Astrocyte (in vitro differentiated cells and primary cell): ENCODE measurements at regions not wholly inside any gene's neighbourhood (a gene's known extent, or its start where the extent isn't known, plus 50 kb on each side); places are given as distances from the start of the nearest gene placed in this dataset.
"Not testable (repeated sequence)": the region's sequence is repeated elsewhere in the genome, so short reads cannot be mapped to it uniquely, and the experiment has no call there.

Source experiments
- DNase-seq: peaks from one replicate; pipeline ENCODE4 v3.0.0-alpha.2; 2010; ENCODE audit warnings: low read depth
- FAIRE-seq: peaks from 2 replicates; lab custom pipeline; 2011; peaks lifted over from hg19 to GRCh38; lab: Jason Lieb, UNC
- H2AFZ ChIP-seq: 2 replicates; pipeline ENCODE4 v1.6.0; 2012; ENCODE audit warnings: low read depth, low read length, inconsistent platforms
- H3K27ac ChIP-seq: 2 replicates; pipeline ENCODE4 v1.5.1; 2011; ENCODE audit warnings: low read depth, low read length, inconsistent platforms
- H3K27me3 ChIP-seq: 2 replicates; pipeline ENCODE4 v1.6.0; 2011; ENCODE audit warnings: low read length, inconsistent platforms; ENCODE audit not compliant: insufficient read depth
- H3K36me3 ChIP-seq: 2 replicates; pipeline ENCODE4 v1.5.1; 2011; ENCODE audit warnings: low read length, inconsistent platforms; ENCODE audit not compliant: insufficient read depth
- H3K4me1 ChIP-seq: 2 replicates; pipeline ENCODE4 v1.5.1; 2011; ENCODE audit warnings: low read length, inconsistent platforms; ENCODE audit not compliant: insufficient read depth
- H3K4me2 ChIP-seq: 2 replicates; pipeline ENCODE4 v1.6.0; 2012; ENCODE audit warnings: low read length, inconsistent platforms
- H3K4me3 ChIP-seq: 2 replicates; pipeline ENCODE4 v1.5.1; 2011; ENCODE audit warnings: low read depth, mild to moderate bottlenecking, low read length, inconsistent platforms; ENCODE audit not compliant: insufficient read depth
- H3K79me2 ChIP-seq: 2 replicates; pipeline ENCODE4 v1.6.0; 2012; ENCODE audit warnings: mild to moderate bottlenecking, low read length, inconsistent platforms; ENCODE audit not compliant: insufficient read depth
- H3K9ac ChIP-seq: 2 replicates; pipeline ENCODE4 v1.6.0; 2012; ENCODE audit warnings: mild to moderate bottlenecking, low read length, inconsistent platforms
- H3K9me3 ChIP-seq: 2 replicates; pipeline ENCODE4 v1.5.1; 2012; ENCODE audit warnings: low read depth, mild to moderate bottlenecking, low read length, inconsistent platforms; ENCODE audit not compliant: insufficient read depth
- H4K20me1 ChIP-seq: 2 replicates; pipeline ENCODE4 v1.6.0; 2012; ENCODE audit warnings: low read length, inconsistent platforms; ENCODE audit not compliant: insufficient read depth
- H3K27ac Mint-ChIP-seq: one replicate; pipeline ENCODE4 v1.8.0; 2021; ENCODE audit warnings: mild to moderate bottlenecking, mixed read lengths; ENCODE audit not compliant: unreplicated experiment
- H3K27me3 Mint-ChIP-seq: one replicate; pipeline ENCODE4 v1.8.0; 2021; ENCODE audit warnings: low read depth, mixed read lengths; ENCODE audit not compliant: unreplicated experiment
- H3K36me3 Mint-ChIP-seq: one replicate; pipeline ENCODE4 v1.8.0; 2021; ENCODE audit warnings: low read depth, mixed read lengths; ENCODE audit not compliant: unreplicated experiment
- H3K4me1 Mint-ChIP-seq: one replicate; pipeline ENCODE4 v1.8.0; 2021; ENCODE audit warnings: low read depth, mixed read lengths; ENCODE audit not compliant: unreplicated experiment
- H3K4me3 Mint-ChIP-seq: one replicate; pipeline ENCODE4 v1.8.0; 2021; ENCODE audit warnings: mild to moderate bottlenecking, moderate library complexity, mixed read lengths; ENCODE audit not compliant: unreplicated experiment
- H3K9me3 Mint-ChIP-seq: one replicate; pipeline ENCODE4 v1.8.0; 2021; ENCODE audit warnings: mild to moderate bottlenecking, mixed read lengths; ENCODE audit not compliant: unreplicated experiment
- CTCF ChIP-seq: IDR thresholded peaks from 2 replicates; pipeline ENCODE4 v1.5.1; 2011; ENCODE audit warnings: low read depth, mild to moderate bottlenecking, inconsistent platforms, low read length, moderate library complexity; ENCODE audit not compliant: insufficient read depth
- EZH2 ChIP-seq: IDR thresholded peaks from 2 replicates; pipeline ENCODE4 v1.6.1; 2012; ENCODE audit warnings: mild to moderate bottlenecking, low read length, inconsistent platforms; ENCODE audit not compliant: insufficient read depth

GRCh38 chr21:31788581-31788980 lies 56.7 kb upstream of the SCAF4 start:
- Histone ChIP-seq H3K4me2 (no peak overlapping the region), H3K36me3 (no peaks in the 10 kb centered on the region), H3K27me3 (no peaks in the 10 kb centered on the region), H3K79me2 (no peaks in the 10 kb centered on the region), H4K20me1 (no peaks in the 10 kb centered on the region), H3K4me1 (no peaks in the 10 kb centered on the region), H2AFZ (no peak overlapping the region), H3K4me3 (no peak overlapping the region), H3K9ac (no peak overlapping the region), H3K9me3 (no peaks in the 10 kb centered on the region), H3K27ac (no peak overlapping the region)
- Mint-ChIP-seq H3K27me3 (peaks cover 4% of the 10 kb centered on the region), H3K4me1 (no peaks in the 10 kb centered on the region), H3K27ac (no peak overlapping the region), H3K4me3 (no peak overlapping the region), H3K36me3 (peaks cover 2% of the 10 kb centered on the region), H3K9me3 (peaks cover 5% of the 10 kb centered on the region)
- TF ChIP-seq CTCF (no peak), EZH2 (no peak)
- DNase-seq (no peak), FAIRE-seq (no peak)

GRCh38 chr21:31787691-31788090 lies 55.8 kb upstream of the SCAF4 start:
- H3K4me3 Mint-ChIP-seq, H3K9ac ChIP-seq, FAIRE-seq, H3K27ac Mint-ChIP-seq, H3K79me2 ChIP-seq, H3K4me1 Mint-ChIP-seq, H3K9me3 Mint-ChIP-seq, H3K36me3 Mint-ChIP-seq, H3K4me1 ChIP-seq, H3K27me3 Mint-ChIP-seq, DNase-seq, H3K4me2 ChIP-seq, H3K27ac ChIP-seq, H3K36me3 ChIP-seq, H2AFZ ChIP-seq, H4K20me1 ChIP-seq, H3K27me3 ChIP-seq, H3K4me3 ChIP-seq, H3K9me3 ChIP-seq: not testable (repeated sequence)

GRCh38 chr21:31786164-31786920 lies 54.4 kb upstream of the SCAF4 start:
- Histone ChIP-seq H4K20me1 (no peaks in the 10 kb centered on the region), H3K9me3 (no peaks in the 10 kb centered on the region), H3K4me3 (no peak overlapping the region), H3K27me3 (no peaks in the 10 kb centered on the region), H3K4me1 (no peaks in the 10 kb centered on the region), H3K79me2 (no peaks in the 10 kb centered on the region), H3K9ac (no peak overlapping the region), H3K27ac (no peak overlapping the region), H2AFZ (no peak overlapping the region), H3K4me2 (no peak overlapping the region), H3K36me3 (no peaks in the 10 kb centered on the region)
- no peaks in the 10 kb centered on the region for H3K4me1 Mint-ChIP-seq
- H3K9me3 Mint-ChIP-seq: peaks cover 5% of the 10 kb centered on the region
- H3K27me3 Mint-ChIP-seq: peaks cover 4% of the 10 kb centered on the region
- FAIRE-seq (no peak), DNase-seq (no peak)
- H3K36me3 Mint-ChIP-seq: no peaks in the 10 kb centered on the region
- H3K27ac Mint-ChIP-seq: no peak overlapping the region
- TF ChIP-seq EZH2 (no peak), CTCF (no peak)
- H3K4me3 Mint-ChIP-seq: no peak overlapping the region
